Vagina (tissue), 2 donors: ENCODE measurements at regions not wholly inside any gene's neighbourhood (a gene's known extent, or its start where the extent isn't known, plus 50 kb on each side); places are given as distances from the start of the nearest gene placed in this dataset.

Experiments
- POLR2A ChIP-seq, 2 donors: fragments of 450-650 bp; IDR thresholded peaks; one replicate each; pipeline ENCODE4 v1.6.1; 2017; ENCODE audit warnings: antibody characterized with exemption in 2 of 2, mild to moderate bottlenecking in 2 of 2, moderate library complexity in 2 of 2
- POLR2AphosphoS5 ChIP-seq, 2 donors: sonication (generic); formaldehyde crosslinking; IDR thresholded peaks; one replicate each; pipeline ENCODE4 v1.9.0; 2017; ENCODE audit warnings: antibody characterized with exemption in 2 of 2, mild to moderate bottlenecking in 2 of 2, low read depth in 1 of 2; ENCODE audit not compliant: insufficient read depth in 1 of 2
- TF ChIP-seq, protein P1 (sequence below), 3 experiments: fragments of 450-650 bp in 2 of 3; fragments of 200-600 bp in 1 of 3; sonication (generic) in 1 of 3; IDR thresholded peaks; one replicate each; pipeline ENCODE4 v1.5.1; 2017 to 2019; ENCODE audit warnings: antibody characterized with exemption in 3 of 3, mild to moderate bottlenecking in 2 of 3, moderate library complexity in 2 of 3

DNA sequence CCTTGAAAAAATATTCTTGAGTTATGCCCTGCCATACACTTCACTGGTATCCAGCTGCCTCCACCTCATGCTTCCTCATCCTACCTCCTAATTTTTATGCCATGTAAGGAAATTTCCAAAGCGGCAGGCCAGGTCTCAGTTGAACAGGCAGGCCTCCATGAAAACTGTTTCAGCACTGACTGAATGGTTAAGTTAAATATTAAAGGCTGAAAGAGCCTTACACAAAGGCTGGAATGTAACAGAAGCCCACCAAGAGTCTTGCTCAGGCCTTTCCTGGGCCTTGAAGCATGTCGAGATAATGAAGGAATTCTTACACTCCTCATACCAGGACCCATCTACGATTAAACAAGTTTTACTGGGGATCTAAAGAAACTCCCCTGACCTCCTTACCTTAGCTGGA, 359.6 kb upstream of the NOCT start:
- TF ChIP-seq, protein P1, sequence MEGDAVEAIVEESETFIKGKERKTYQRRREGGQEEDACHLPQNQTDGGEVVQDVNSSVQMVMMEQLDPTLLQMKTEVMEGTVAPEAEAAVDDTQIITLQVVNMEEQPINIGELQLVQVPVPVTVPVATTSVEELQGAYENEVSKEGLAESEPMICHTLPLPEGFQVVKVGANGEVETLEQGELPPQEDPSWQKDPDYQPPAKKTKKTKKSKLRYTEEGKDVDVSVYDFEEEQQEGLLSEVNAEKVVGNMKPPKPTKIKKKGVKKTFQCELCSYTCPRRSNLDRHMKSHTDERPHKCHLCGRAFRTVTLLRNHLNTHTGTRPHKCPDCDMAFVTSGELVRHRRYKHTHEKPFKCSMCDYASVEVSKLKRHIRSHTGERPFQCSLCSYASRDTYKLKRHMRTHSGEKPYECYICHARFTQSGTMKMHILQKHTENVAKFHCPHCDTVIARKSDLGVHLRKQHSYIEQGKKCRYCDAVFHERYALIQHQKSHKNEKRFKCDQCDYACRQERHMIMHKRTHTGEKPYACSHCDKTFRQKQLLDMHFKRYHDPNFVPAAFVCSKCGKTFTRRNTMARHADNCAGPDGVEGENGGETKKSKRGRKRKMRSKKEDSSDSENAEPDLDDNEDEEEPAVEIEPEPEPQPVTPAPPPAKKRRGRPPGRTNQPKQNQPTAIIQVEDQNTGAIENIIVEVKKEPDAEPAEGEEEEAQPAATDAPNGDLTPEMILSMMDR (IDR thresholded peaks at IDR 0.05): no peak
- no peak for TF ChIP-seq POLR2A (IDR thresholded peaks at IDR 0.05)
- TF ChIP-seq POLR2AphosphoS5 (IDR thresholded peaks at IDR 0.05; ENCODE audit: insufficient read depth in 1 of 2, low read depth in 1 of 2): no peak
